ACC112 (cell line): ENCODE measurements at regions not wholly inside any gene's neighbourhood (a gene's known extent, or its start where the extent isn't known, plus 50 kb on each side); places are given as distances from the start of the nearest gene placed in this dataset.
"Not testable (repeated sequence)": the region's sequence is repeated elsewhere in the genome, so short reads cannot be mapped to it uniquely, and the experiment has no call there.

Experiments
- H2AFZ ChIP-seq: fragments of 200-600 bp; sonication (generic); one replicate; pipeline ENCODE4 v1.6.0; 2017; ENCODE audit warnings: antibody characterized with exemption, low read length; ENCODE audit not compliant: unreplicated experiment
- H3K27ac ChIP-seq: fragments of 200-600 bp; sonication (generic); 2 replicates; pipeline ENCODE4 v1.5.1; 2014; ENCODE audit warnings: low read depth, mild to moderate bottlenecking, antibody characterized with exemption, low read length, moderate library complexity
- H3K27me3 ChIP-seq: fragments of 200-600 bp; sonication (generic); 2 replicates; pipeline ENCODE4 v1.6.1; 2014; ENCODE audit warnings: mild to moderate bottlenecking, antibody characterized with exemption, low read length, moderate library complexity, mixed read lengths; ENCODE audit not compliant: insufficient read depth
- H3K36me3 ChIP-seq: fragments of 200-600 bp; sonication (generic); 2 replicates; pipeline ENCODE4 v1.6.1; 2016; ENCODE audit warnings: mild to moderate bottlenecking, antibody characterized with exemption, low read length, moderate library complexity, mixed read lengths; ENCODE audit not compliant: insufficient read depth
- H3K4me1 ChIP-seq: fragments of 200-600 bp; sonication (generic); one replicate; pipeline ENCODE4 v1.6.1; 2016; ENCODE audit warnings: low read length, mixed read lengths; ENCODE audit not compliant: insufficient read depth, unreplicated experiment, control insufficient read depth
- H3K4me3 ChIP-seq: fragments of 200-600 bp; sonication (generic); 2 replicates; pipeline ENCODE4 v1.5.1; 2014; ENCODE audit warnings: mild to moderate bottlenecking, low read depth, low read length
- H3K79me2 ChIP-seq: fragments of 200-600 bp; sonication (generic); one replicate; pipeline ENCODE4 v1.6.0; 2016; ENCODE audit warnings: low read length; ENCODE audit not compliant: control insufficient read depth, unreplicated experiment, insufficient read depth

GRCh38 chr2:122795763-122796162 lies 1040.3 kb downstream of the TSN start:
- Histone ChIP-seq H3K4me3 (no peak overlapping the region), H3K36me3 (no peaks in the 10 kb centered on the region), H3K79me2 (no peaks in the 10 kb centered on the region), H3K27me3 (no peaks in the 10 kb centered on the region), H2AFZ (no peak overlapping the region), H3K27ac (no peak overlapping the region), H3K4me1 (no peaks in the 10 kb centered on the region)

- Histone ChIP-seq H3K36me3 (no peaks in the 10 kb centered on the region), H3K4me1 (no peaks in the 10 kb centered on the region), H2AFZ (no peak overlapping the region), H3K27me3 (no peaks in the 10 kb centered on the region), H3K4me3 (no peak overlapping the region), H3K79me2 (no peaks in the 10 kb centered on the region), H3K27ac (no peak overlapping the region)
Observed at GRCh38 chr2:122799391-122799790, 1043.9 kb downstream of the TSN start.

- no peaks in the 10 kb centered on the region for H3K4me1 ChIP-seq
- no peaks in the 10 kb centered on the region for H3K27me3 ChIP-seq
- H3K36me3 ChIP-seq, result no peaks in the 10 kb centered on the region
- no peak overlapping the region for H2AFZ ChIP-seq
- no peaks in the 10 kb centered on the region for H3K79me2 ChIP-seq
- no peak overlapping the region for H3K27ac ChIP-seq
- H3K4me3 ChIP-seq, result no peak overlapping the region
Observed at GRCh38 chr2:122800781-122801180, 1045.3 kb downstream of the TSN start.

- Histone ChIP-seq H3K79me2 (no peaks in the 10 kb centered on the region), H3K36me3 (no peaks in the 10 kb centered on the region), H3K4me1 (no peaks in the 10 kb centered on the region), H3K4me3 (no peak overlapping the region), H3K27me3 (no peaks in the 10 kb centered on the region), H3K27ac (no peak overlapping the region), H2AFZ (no peak overlapping the region)
Observed at GRCh38 chr2:122804494-122804893, 1049.0 kb downstream of the TSN start.

- Histone ChIP-seq H2AFZ (no peak overlapping the region), H3K27me3 (no peaks in the 10 kb centered on the region), H3K36me3 (no peaks in the 10 kb centered on the region), H3K27ac (no peak overlapping the region), H3K79me2 (no peaks in the 10 kb centered on the region), H3K4me1 (no peaks in the 10 kb centered on the region), H3K4me3 (no peak overlapping the region)
Observed at GRCh38 chr2:122805346-122805745, 1049.9 kb downstream of the TSN start.

GRCh38 chr2:122808286-122808969 lies 1053.0 kb downstream of the TSN start:
- Histone ChIP-seq H3K27me3 (no peaks in the 10 kb centered on the region), H3K27ac (no peak overlapping the region), H3K36me3 (no peaks in the 10 kb centered on the region), H3K79me2 (no peaks in the 10 kb centered on the region), H2AFZ (no peak overlapping the region), H3K4me3 (no peak overlapping the region), H3K4me1 (no peaks in the 10 kb centered on the region)

- not testable (repeated sequence) for H2AFZ ChIP-seq, H3K79me2 ChIP-seq, H3K27ac ChIP-seq, H3K36me3 ChIP-seq, H3K4me1 ChIP-seq, H3K27me3 ChIP-seq, H3K4me3 ChIP-seq
Observed at GRCh38 chr2:122812214-122812613, 1056.8 kb downstream of the TSN start.

GRCh38 chr2:122815120-122815519 lies 1059.7 kb downstream of the TSN start:
- Histone ChIP-seq H2AFZ (no peak overlapping the region), H3K79me2 (no peaks in the 10 kb centered on the region), H3K36me3 (no peaks in the 10 kb centered on the region), H3K27me3 (no peaks in the 10 kb centered on the region), H3K27ac (no peak overlapping the region), H3K4me1 (no peaks in the 10 kb centered on the region), H3K4me3 (no peak overlapping the region)

GRCh38 chr2:122816803-122817202 lies 1061.4 kb downstream of the TSN start:
- Histone ChIP-seq H3K27me3 (no peaks in the 10 kb centered on the region), H2AFZ (no peak overlapping the region), H3K27ac (no peak overlapping the region), H3K36me3 (no peaks in the 10 kb centered on the region), H3K79me2 (no peaks in the 10 kb centered on the region), H3K4me1 (no peaks in the 10 kb centered on the region), H3K4me3 (no peak overlapping the region)

GRCh38 chr2:122822319-122822718 lies 1066.9 kb downstream of the TSN start:
- Histone ChIP-seq H3K4me3 (peak overlapping the region; percentile 3; the same call in 1 of the 2 replicates), H2AFZ (no peak overlapping the region), H3K79me2 (no peaks in the 10 kb centered on the region), H3K27ac (no peak overlapping the region), H3K36me3 (no peaks in the 10 kb centered on the region), H3K27me3 (no peaks in the 10 kb centered on the region), H3K4me1 (no peaks in the 10 kb centered on the region)

- H3K36me3 ChIP-seq, result no peaks in the 10 kb centered on the region
- H3K4me3 ChIP-seq, result no peak overlapping the region
- no peaks in the 10 kb centered on the region for H3K27me3 ChIP-seq
- no peaks in the 10 kb centered on the region for H3K79me2 ChIP-seq
- H3K27ac ChIP-seq, result no peak overlapping the region
- no peaks in the 10 kb centered on the region for H3K4me1 ChIP-seq
- H2AFZ ChIP-seq, result no peak overlapping the region
Observed at GRCh38 chr2:122830157-122830556, 1074.7 kb downstream of the TSN start.
